Testis (tissue), 2 donors: ENCODE measurements at regions not wholly inside any gene's neighbourhood (a gene's known extent, or its start where the extent isn't known, plus 50 kb on each side); places are given as distances from the start of the nearest gene placed in this dataset.

ENCODE experiments used
- DNase-seq: peaks from one replicate; pipeline ENCODE4 v3.0.0-alpha.2; 2019
- H3K27ac ChIP-seq, 2 donors: fragments of 200-600 bp; sonication (generic); one replicate each; pipeline ENCODE4 v1.5.1; 2019
- H3K27me3 ChIP-seq: fragments of 200-600 bp; sonication (generic); one replicate; pipeline ENCODE4 v1.5.1; 2019
- H3K36me3 ChIP-seq: fragments of 200-600 bp; sonication (generic); one replicate; pipeline ENCODE4 v1.5.1; 2017; ENCODE audit warnings: low read depth; ENCODE audit errors: missing control alignments
- H3K4me1 ChIP-seq: fragments of 200-600 bp; sonication (generic); one replicate; pipeline ENCODE4 v1.5.1; 2019
- H3K4me3 ChIP-seq, 2 donors: fragments of 200-600 bp; sonication (generic); one replicate each; pipeline ENCODE4 v1.5.1; 2017 to 2019
- H3K9me3 ChIP-seq: fragments of 200-600 bp; sonication (generic); one replicate; pipeline ENCODE4 v1.5.1; 2017
- POLR2A ChIP-seq: fragments of 450-650 bp; IDR thresholded peaks from one replicate; pipeline ENCODE4 v1.6.1; 2017; ENCODE audit warnings: antibody characterized with exemption, mild to moderate bottlenecking, moderate library complexity
- WGBS, 2 donors: methylation state at CpG; one replicate each; pipeline ENCODE4 v1.1.5; 2018; 5-methylcytosine and 5-hydroxymethylcytosine counted together
- intact Hi-C: fragments of 100-400 bp; cut with DNase I; formaldehyde crosslinking; loops from one replicate; pipeline ENCODE4 v1.15.1; 2023; ENCODE audit warnings: low total_unique reads
- TF ChIP-seq, protein P1 (sequence below), 3 experiments: fragments of 450-650 bp in 2 of 3; fragments of 200-600 bp in 1 of 3; sonication (generic) in 1 of 3; IDR thresholded peaks; one replicate each; pipeline ENCODE4 v1.5.1; 2016 to 2019; ENCODE audit warnings: antibody characterized with exemption in 3 of 3, mild to moderate bottlenecking in 2 of 3, moderate library complexity in 1 of 3

DNA sequence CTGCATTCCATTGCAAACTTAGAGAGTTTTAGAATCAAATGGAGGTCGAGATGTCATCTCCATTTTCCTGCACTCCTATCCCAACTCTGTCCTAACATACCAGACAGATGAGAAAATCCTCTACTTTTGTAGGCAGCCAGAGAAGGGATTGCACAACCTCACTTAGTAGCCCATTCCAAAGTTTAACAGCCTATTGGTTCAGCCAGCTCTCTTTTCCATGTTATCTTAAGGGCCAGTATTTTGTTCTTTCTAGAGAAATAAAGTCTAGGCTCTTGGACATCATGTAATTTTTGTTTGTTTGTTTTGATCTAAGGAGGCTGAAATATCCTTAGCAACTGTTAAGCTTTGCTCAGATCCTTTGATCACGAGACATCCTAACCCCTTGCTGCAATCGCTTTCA lies 173.0 kb downstream of the COX18 start:
- Histone ChIP-seq H3K27ac (peak overlapping the region; percentile 41 to 82), H3K36me3 (no peaks in the 10 kb centered on the region), H3K27me3 (no peaks in the 10 kb centered on the region), H3K4me3 (no peak overlapping the region), H3K4me1 (peaks cover 11% of the 10 kb centered on the region), H3K9me3 (no peaks in the 10 kb centered on the region)
- intact Hi-C loops, result no loop called here
- DNase-seq, result peak; percentile 31
- 36 to 46% methylated on average over 3 of the region's 3 CpGs for WGBS, 2 donors
- no peak for TF ChIP-seq POLR2A
- TF ChIP-seq, protein P1, sequence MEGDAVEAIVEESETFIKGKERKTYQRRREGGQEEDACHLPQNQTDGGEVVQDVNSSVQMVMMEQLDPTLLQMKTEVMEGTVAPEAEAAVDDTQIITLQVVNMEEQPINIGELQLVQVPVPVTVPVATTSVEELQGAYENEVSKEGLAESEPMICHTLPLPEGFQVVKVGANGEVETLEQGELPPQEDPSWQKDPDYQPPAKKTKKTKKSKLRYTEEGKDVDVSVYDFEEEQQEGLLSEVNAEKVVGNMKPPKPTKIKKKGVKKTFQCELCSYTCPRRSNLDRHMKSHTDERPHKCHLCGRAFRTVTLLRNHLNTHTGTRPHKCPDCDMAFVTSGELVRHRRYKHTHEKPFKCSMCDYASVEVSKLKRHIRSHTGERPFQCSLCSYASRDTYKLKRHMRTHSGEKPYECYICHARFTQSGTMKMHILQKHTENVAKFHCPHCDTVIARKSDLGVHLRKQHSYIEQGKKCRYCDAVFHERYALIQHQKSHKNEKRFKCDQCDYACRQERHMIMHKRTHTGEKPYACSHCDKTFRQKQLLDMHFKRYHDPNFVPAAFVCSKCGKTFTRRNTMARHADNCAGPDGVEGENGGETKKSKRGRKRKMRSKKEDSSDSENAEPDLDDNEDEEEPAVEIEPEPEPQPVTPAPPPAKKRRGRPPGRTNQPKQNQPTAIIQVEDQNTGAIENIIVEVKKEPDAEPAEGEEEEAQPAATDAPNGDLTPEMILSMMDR (IDR thresholded peaks at IDR 0.05), result no peak

DNA sequence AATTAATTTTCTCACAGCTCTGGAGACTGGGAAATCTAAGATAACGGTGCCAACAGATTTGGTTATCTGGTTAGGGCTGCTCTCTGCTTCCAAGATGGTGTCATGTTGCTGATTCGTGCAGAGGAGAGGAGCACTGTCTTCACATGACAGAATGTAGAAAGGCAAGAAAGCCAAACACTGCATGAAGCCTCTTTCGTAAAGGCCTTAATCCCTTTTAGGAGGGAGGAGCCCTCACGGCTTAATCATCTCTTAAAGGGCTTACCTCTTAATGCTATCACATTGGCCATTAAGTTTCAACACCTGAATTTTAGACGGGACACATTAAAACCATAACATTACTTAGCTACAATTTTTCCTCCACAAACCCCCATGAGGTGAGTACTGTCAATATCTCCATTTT lies 174.1 kb downstream of the COX18 start:
- DNase-seq, result no peak
- H3K4me3 ChIP-seq, result no peak overlapping the region
- 59 to 66% methylated on average over 5 of the region's 5 CpGs for WGBS, 2 donors
- H3K27me3 ChIP-seq, result no peaks in the 10 kb centered on the region
- intact Hi-C loops, result no loop called here
- H3K9me3 ChIP-seq, result no peaks in the 10 kb centered on the region
- peaks cover 11% of the 10 kb centered on the region for H3K4me1 ChIP-seq
- H3K27ac ChIP-seq, result peak overlapping the region in 1 of 2 donors; percentile 77
- TF ChIP-seq, protein P1 (IDR thresholded peaks at IDR 0.05), result no peak
- no peak for TF ChIP-seq POLR2A
- H3K36me3 ChIP-seq, result no peaks in the 10 kb centered on the region

DNA sequence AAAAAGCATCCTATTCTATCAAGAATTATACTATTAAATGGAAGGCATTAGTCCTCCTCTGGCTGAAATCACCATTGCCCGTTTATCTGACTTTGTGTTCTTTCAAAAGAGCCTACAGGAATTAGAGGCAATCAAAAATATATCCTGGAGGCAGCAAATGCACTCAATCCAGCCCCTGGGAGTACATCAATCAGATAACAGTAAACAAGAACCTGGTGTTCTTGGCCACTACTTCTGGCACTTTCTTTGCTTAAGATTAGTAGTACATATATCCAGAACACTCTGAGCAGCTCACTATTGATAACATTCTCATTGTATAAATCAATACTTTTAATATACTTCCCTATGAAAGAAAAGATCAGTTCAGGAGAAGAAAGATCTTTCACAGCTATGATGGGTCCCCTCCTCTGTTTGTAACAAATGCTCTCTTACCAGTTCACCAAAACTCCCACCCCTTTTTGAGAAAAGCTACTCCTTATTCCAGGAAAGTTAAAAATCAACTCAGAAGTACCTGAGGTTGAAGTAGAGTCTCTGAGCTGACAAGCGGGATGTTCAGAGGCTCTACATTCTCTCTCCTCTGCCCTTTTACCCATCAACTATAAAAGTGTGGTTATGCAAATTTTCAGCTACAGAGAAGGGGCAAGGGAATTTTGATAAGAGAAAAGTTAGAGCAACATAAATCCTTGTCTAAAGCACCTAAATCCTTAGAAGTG lies 176.0 kb downstream of the COX18 start:
- WGBS, 2 donors, result 36 to 63% methylated on average over 2 of the region's 2 CpGs
- H3K27ac ChIP-seq, result peak overlapping the region; percentile 58 to 77
- no peak overlapping the region for H3K4me3 ChIP-seq
- intact Hi-C loops, result no loop called here
- peak; percentile 39 for DNase-seq
- H3K27me3 ChIP-seq, result no peaks in the 10 kb centered on the region
- H3K9me3 ChIP-seq, result no peaks in the 10 kb centered on the region
- TF ChIP-seq POLR2A, result no peak
- TF ChIP-seq, protein P1 (IDR thresholded peaks at IDR 0.05), result no peak
- H3K36me3 ChIP-seq, result no peaks in the 10 kb centered on the region
- peaks cover 11% of the 10 kb centered on the region for H3K4me1 ChIP-seq

DNA sequence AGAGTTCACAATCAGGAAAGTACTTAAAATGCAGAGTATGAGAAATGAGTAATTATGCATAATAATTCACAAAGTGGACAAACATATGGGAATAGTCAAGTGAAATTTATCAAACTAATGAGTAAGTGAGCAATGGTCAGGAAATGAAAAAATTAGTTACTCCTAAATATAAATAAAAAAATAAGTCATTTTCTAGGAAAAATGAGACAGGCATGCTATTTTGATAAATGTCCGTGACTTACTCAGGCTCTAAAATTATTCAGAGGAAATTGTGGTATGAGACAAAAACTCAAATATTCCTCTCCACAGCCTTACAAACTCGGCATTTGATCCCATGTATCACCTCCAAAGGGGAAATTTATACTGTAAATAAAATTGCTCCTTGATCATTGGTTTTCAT lies 181.2 kb downstream of the COX18 start:
- H3K9me3 ChIP-seq, result no peaks in the 10 kb centered on the region
- TF ChIP-seq, protein P1 (IDR thresholded peaks at IDR 0.05), result no peak
- no peak for TF ChIP-seq POLR2A
- H3K27me3 ChIP-seq, result no peaks in the 10 kb centered on the region
- H3K27ac ChIP-seq, result no peak overlapping the region
- intact Hi-C loops, result no loop called here
- H3K4me1 ChIP-seq, result peaks cover 8% of the 10 kb centered on the region
- H3K36me3 ChIP-seq, result no peaks in the 10 kb centered on the region
- no peak overlapping the region for H3K4me3 ChIP-seq
- WGBS, 2 donors, result 67 to 73% methylated on average over 2 of the region's 2 CpGs
- no peak for DNase-seq

DNA sequence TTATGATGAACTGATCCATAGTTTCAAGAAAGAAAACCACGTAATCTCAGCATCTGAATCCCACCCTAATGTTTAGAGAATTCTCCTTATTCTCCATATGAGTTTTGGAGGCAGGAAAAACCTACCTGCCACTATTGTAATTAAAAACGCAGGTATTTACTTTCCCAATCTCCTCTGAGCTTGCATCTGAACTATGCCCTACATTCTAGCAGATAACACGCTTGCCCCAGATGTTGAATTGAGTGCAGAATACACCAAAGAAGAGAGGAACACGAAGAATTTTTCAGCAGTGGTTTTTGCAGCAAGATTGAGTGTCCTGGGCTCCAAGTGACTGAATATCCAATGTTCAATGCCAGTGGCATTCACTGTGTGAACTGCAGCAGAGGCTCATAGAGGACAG lies 182.4 kb downstream of the COX18 start:
- intact Hi-C loops, result no loop called here
- H3K27ac ChIP-seq, result no peak overlapping the region
- 62 to 67% methylated on average over 4 of the region's 4 CpGs for WGBS, 2 donors
- H3K36me3 ChIP-seq, result no peaks in the 10 kb centered on the region
- no peak for TF ChIP-seq POLR2A
- TF ChIP-seq, protein P1 (IDR thresholded peaks at IDR 0.05), result no peak
- no peaks in the 10 kb centered on the region for H3K9me3 ChIP-seq
- no peaks in the 10 kb centered on the region for H3K4me1 ChIP-seq
- no peak for DNase-seq
- no peaks in the 10 kb centered on the region for H3K27me3 ChIP-seq
- no peak overlapping the region for H3K4me3 ChIP-seq
